WTC11 (cell line): ENCODE measurements at regions not wholly inside any gene's neighbourhood (a gene's known extent, or its start where the extent isn't known, plus 50 kb on each side); places are given as distances from the start of the nearest gene placed in this dataset.

Source experiments
- ATAC-seq: fragments of 200-7000 bp; cut with Tn5 transposase; 2 replicates; pipeline ENCODE4 v1.10.0; 2021; ENCODE audit warnings: mild to moderate bottlenecking, moderate library complexity
- CTCF ChIA-PET: fragments of 300-600 bp; sonication (Branson Sonifier 250); formaldehyde crosslinking; loops from one replicate; lab custom pipeline; 2021; ENCODE audit warnings: antibody characterized with exemption; lab: Charles Lee
- POLR2A ChIA-PET: fragments of 350-600 bp; sonication (Branson Sonifier 250); formaldehyde crosslinking; loops from one replicate; lab custom pipeline; 2021; ENCODE audit warnings: antibody characterized with exemption; lab: Charles Lee
- DNase-seq: peaks from one replicate; pipeline ENCODE4 v3.0.0; 2021; ENCODE audit warnings: low spot score
- H3K27ac Mint-ChIP-seq: 2 replicates; pipeline ENCODE4 v1.8.0; 2021; ENCODE audit warnings: mixed read lengths
- H3K27me3 Mint-ChIP-seq: 2 replicates; pipeline ENCODE4 v1.8.0; 2021; ENCODE audit warnings: low read depth, mild to moderate bottlenecking, moderate library complexity, mixed read lengths
- H3K36me3 Mint-ChIP-seq: 2 replicates; pipeline ENCODE4 v1.8.0; 2021; ENCODE audit warnings: mixed read lengths
- H3K4me1 Mint-ChIP-seq: 2 replicates; pipeline ENCODE4 v1.8.0; 2022; ENCODE audit warnings: mixed read lengths
- H3K4me3 Mint-ChIP-seq: 2 replicates; pipeline ENCODE4 v1.8.0; 2021; ENCODE audit warnings: mild to moderate bottlenecking, moderate library complexity, mixed read lengths
- H3K9me3 Mint-ChIP-seq: 2 replicates; pipeline ENCODE4 v1.8.0; 2021; ENCODE audit warnings: mixed read lengths
- ELF4 ChIP-seq: sonication (generic); formaldehyde crosslinking; IDR thresholded peaks from 2 replicates; pipeline ENCODE4 v1.8.1; 2022; ENCODE audit warnings: low read depth, mild to moderate bottlenecking, moderate library complexity, missing genetic modification reagents
- ERG ChIP-seq: fragments of 250-450 bp; sonication (Bioruptor Pico); IDR thresholded peaks from 2 replicates; pipeline ENCODE4 v1.8.0; 2021; ENCODE audit warnings: mild to moderate bottlenecking
- GABPB1 ChIP-seq: sonication (generic); formaldehyde crosslinking; IDR thresholded peaks from 2 replicates; pipeline ENCODE4 v1.8.1; 2023; ENCODE audit warnings: mild to moderate bottlenecking, missing genetic modification reagents
- GRHL2 ChIP-seq: fragments of 250-450 bp; sonication (Bioruptor Pico); IDR thresholded peaks from 2 replicates; pipeline ENCODE4 v1.8.0; 2022; ENCODE audit warnings: mild to moderate bottlenecking, moderate library complexity; ENCODE audit not compliant: insufficient replicate concordance, severe bottlenecking
- JAZF1 ChIP-seq: fragments of 250-450 bp; sonication (Bioruptor Pico); IDR thresholded peaks from 2 replicates; pipeline ENCODE4 v1.9.0; 2021; ENCODE audit warnings: moderate library complexity, mild to moderate bottlenecking, inconsistent platforms
- NFE2L1 ChIP-seq: sonication (generic); formaldehyde crosslinking; IDR thresholded peaks from 2 replicates; pipeline ENCODE4 v1.8.1; 2023; ENCODE audit warnings: missing genetic modification reagents
- NR1H2 ChIP-seq: sonication (generic); formaldehyde crosslinking; IDR thresholded peaks from 2 replicates; pipeline ENCODE4 v1.9.0; 2021; ENCODE audit warnings: mild to moderate bottlenecking, moderate library complexity, missing genetic modification reagents
- OVOL2 ChIP-seq: fragments of 250-450 bp; sonication (Bioruptor Pico); IDR thresholded peaks from 2 replicates; pipeline ENCODE4 v1.9.0; 2021; ENCODE audit warnings: mild to moderate bottlenecking, borderline replicate concordance
- PRDM15 ChIP-seq: sonication (generic); formaldehyde crosslinking; IDR thresholded peaks from 2 replicates; pipeline ENCODE4 v1.8.0; 2022; ENCODE audit warnings: missing genetic modification reagents
- SP1 ChIP-seq: sonication (generic); formaldehyde crosslinking; conservative IDR thresholded peaks from 2 replicates; pipeline ENCODE4 v1.8.1; 2022; ENCODE audit warnings: missing genetic modification reagents
- TEAD4 ChIP-seq: sonication (generic); formaldehyde crosslinking; IDR thresholded peaks from 2 replicates; pipeline ENCODE4 v1.8.0; 2022; ENCODE audit warnings: mild to moderate bottlenecking, missing genetic modification reagents
- ZBTB43 ChIP-seq: sonication (generic); formaldehyde crosslinking; IDR thresholded peaks from 2 replicates; pipeline ENCODE4 v1.8.1; 2023; ENCODE audit warnings: mild to moderate bottlenecking, missing genetic modification reagents
- ZNF121 ChIP-seq: sonication (generic); formaldehyde crosslinking; IDR thresholded peaks from 2 replicates; pipeline ENCODE4 v1.8.0; 2023; ENCODE audit warnings: missing genetic modification reagents
- ZNF219 ChIP-seq: sonication (generic); formaldehyde crosslinking; IDR thresholded peaks from 2 replicates; pipeline ENCODE4 v1.8.0; 2023; ENCODE audit warnings: missing genetic modification reagents, mild to moderate bottlenecking, borderline replicate concordance
- ZNF317 ChIP-seq: sonication (generic); formaldehyde crosslinking; IDR thresholded peaks from 2 replicates; pipeline ENCODE4 v1.8.1; 2023; ENCODE audit warnings: low read depth, mild to moderate bottlenecking, moderate library complexity, missing genetic modification reagents, borderline replicate concordance
- TF ChIP-seq, protein P1 (sequence below): fragments of 250-450 bp; sonication (Bioruptor Pico); IDR thresholded peaks from 2 replicates; pipeline ENCODE4 v1.9.0; 2021; ENCODE audit warnings: mild to moderate bottlenecking, borderline replicate concordance
- TF ChIP-seq, protein P2 (sequence below): fragments of 250-450 bp; sonication (Bioruptor Pico); IDR thresholded peaks from 2 replicates; pipeline ENCODE4 v2.1.2; 2022; ENCODE audit warnings: mild to moderate bottlenecking, moderate library complexity
- TF ChIP-seq, protein P3 (sequence below): sonication (generic); formaldehyde crosslinking; IDR thresholded peaks from 2 replicates; pipeline ENCODE4 v1.8.0; 2022; ENCODE audit warnings: mild to moderate bottlenecking, missing genetic modification reagents
- TF ChIP-seq, protein P4 (sequence below): sonication (generic); formaldehyde crosslinking; conservative IDR thresholded peaks from 2 replicates; pipeline ENCODE4 v1.8.1; 2022; ENCODE audit warnings: mild to moderate bottlenecking, missing genetic modification reagents

DNA sequence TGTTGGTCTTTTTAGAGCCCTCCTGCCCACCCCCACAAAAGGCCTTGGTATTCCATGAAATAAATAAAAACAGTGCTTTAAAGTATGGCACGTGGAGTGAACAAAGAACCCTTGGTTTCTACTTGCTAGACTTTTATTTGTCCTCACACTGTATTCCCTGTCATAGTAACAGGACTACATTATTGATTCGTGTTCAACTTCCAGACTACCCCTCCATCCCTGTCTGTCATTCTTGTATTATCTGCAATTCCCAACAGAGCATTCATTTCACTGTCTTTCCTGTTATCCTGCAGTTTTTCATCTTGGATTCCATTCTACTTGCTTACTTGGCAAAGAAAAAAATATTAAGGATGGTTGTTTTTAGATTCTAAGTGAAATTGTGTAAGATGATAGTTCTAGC lies 307.4 kb upstream of the CNR1 start:
- H3K4me3 Mint-ChIP-seq: no peak overlapping the region
- ChIA-PET CTCF (no interaction called here), POLR2A (no interaction called here)
- no peak for TF ChIP-seq JAZF1 (CRISPR knock-in tag)
- no peak for TF ChIP-seq TEAD4
- no peak for TF ChIP-seq ZNF317 (CRISPR knock-in tag)
- no peak for TF ChIP-seq NFE2L1 (CRISPR knock-in tag)
- TF ChIP-seq NR1H2 (CRISPR knock-in tag): no peak
- TF ChIP-seq, protein P1, sequence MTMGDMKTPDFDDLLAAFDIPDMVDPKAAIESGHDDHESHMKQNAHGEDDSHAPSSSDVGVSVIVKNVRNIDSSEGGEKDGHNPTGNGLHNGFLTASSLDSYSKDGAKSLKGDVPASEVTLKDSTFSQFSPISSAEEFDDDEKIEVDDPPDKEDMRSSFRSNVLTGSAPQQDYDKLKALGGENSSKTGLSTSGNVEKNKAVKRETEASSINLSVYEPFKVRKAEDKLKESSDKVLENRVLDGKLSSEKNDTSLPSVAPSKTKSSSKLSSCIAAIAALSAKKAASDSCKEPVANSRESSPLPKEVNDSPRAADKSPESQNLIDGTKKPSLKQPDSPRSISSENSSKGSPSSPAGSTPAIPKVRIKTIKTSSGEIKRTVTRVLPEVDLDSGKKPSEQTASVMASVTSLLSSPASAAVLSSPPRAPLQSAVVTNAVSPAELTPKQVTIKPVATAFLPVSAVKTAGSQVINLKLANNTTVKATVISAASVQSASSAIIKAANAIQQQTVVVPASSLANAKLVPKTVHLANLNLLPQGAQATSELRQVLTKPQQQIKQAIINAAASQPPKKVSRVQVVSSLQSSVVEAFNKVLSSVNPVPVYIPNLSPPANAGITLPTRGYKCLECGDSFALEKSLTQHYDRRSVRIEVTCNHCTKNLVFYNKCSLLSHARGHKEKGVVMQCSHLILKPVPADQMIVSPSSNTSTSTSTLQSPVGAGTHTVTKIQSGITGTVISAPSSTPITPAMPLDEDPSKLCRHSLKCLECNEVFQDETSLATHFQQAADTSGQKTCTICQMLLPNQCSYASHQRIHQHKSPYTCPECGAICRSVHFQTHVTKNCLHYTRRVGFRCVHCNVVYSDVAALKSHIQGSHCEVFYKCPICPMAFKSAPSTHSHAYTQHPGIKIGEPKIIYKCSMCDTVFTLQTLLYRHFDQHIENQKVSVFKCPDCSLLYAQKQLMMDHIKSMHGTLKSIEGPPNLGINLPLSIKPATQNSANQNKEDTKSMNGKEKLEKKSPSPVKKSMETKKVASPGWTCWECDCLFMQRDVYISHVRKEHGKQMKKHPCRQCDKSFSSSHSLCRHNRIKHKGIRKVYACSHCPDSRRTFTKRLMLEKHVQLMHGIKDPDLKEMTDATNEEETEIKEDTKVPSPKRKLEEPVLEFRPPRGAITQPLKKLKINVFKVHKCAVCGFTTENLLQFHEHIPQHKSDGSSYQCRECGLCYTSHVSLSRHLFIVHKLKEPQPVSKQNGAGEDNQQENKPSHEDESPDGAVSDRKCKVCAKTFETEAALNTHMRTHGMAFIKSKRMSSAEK (CRISPR knock-in tag): no peak
- TF ChIP-seq ELF4 (CRISPR knock-in tag): no peak
- no peak for TF ChIP-seq OVOL2
- TF ChIP-seq, protein P2, sequence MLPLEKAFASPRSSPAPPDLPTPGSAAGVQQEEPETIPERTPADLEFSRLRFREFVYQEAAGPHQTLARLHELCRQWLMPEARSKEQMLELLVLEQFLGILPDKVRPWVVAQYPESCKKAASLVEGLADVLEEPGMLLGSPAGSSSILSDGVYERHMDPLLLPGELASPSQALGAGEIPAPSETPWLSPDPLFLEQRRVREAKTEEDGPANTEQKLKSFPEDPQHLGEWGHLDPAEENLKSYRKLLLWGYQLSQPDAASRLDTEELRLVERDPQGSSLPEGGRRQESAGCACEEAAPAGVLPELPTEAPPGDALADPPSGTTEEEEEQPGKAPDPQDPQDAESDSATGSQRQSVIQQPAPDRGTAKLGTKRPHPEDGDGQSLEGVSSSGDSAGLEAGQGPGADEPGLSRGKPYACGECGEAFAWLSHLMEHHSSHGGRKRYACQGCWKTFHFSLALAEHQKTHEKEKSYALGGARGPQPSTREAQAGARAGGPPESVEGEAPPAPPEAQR (CRISPR knock-in tag): no peak
- no peak for TF ChIP-seq GRHL2 (CRISPR knock-in tag)
- no peak for TF ChIP-seq ERG (CRISPR knock-in tag)
- TF ChIP-seq ZBTB43 (CRISPR knock-in tag): no peak
- no peak for TF ChIP-seq SP1 (CRISPR knock-in tag)
- TF ChIP-seq ZNF219 (CRISPR knock-in tag): no peak
- no peak for TF ChIP-seq PRDM15 (CRISPR knock-in tag)
- TF ChIP-seq ZNF121 (CRISPR knock-in tag): no peak
- TF ChIP-seq GABPB1: no peak
- TF ChIP-seq, protein P3, sequence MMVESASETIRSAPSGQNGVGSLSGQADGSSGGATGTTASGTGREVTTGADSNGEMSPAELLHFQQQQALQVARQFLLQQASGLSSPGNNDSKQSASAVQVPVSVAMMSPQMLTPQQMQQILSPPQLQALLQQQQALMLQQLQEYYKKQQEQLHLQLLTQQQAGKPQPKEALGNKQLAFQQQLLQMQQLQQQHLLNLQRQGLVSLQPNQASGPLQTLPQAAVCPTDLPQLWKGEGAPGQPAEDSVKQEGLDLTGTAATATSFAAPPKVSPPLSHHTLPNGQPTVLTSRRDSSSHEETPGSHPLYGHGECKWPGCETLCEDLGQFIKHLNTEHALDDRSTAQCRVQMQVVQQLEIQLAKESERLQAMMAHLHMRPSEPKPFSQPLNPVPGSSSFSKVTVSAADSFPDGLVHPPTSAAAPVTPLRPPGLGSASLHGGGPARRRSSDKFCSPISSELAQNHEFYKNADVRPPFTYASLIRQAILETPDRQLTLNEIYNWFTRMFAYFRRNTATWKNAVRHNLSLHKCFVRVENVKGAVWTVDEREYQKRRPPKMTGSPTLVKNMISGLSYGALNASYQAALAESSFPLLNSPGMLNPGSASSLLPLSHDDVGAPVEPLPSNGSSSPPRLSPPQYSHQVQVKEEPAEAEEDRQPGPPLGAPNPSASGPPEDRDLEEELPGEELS: no peak
- TF ChIP-seq, protein P4, sequence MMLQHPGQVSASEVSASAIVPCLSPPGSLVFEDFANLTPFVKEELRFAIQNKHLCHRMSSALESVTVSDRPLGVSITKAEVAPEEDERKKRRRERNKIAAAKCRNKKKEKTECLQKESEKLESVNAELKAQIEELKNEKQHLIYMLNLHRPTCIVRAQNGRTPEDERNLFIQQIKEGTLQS (CRISPR knock-in tag): no peak
- no peak for ATAC-seq
- peaks cover 20% of the 10 kb centered on the region for H3K36me3 Mint-ChIP-seq
- no peak for DNase-seq
- H3K9me3 Mint-ChIP-seq: peaks cover 26% of the 10 kb centered on the region
- peaks cover 6% of the 10 kb centered on the region for H3K4me1 Mint-ChIP-seq
- peaks cover 10% of the 10 kb centered on the region for H3K27me3 Mint-ChIP-seq
- H3K27ac Mint-ChIP-seq: no peak overlapping the region
